ENCODE measurements at regions not wholly inside any gene's neighbourhood (a gene's known extent, or its start where the extent isn't known, plus 50 kb on each side); places are given as distances from the start of the nearest gene placed in this dataset.

- no peak for TF ChIP-seq CTCF (IDR thresholded peaks at IDR 0.05)
- TF ChIP-seq POLR2A (IDR thresholded peaks at IDR 0.05): no peak
Observed at GRCh38 chr20:51894201-51894600, 91.9 kb upstream of the SALL4 start.

All from body of pancreas (tissue), 4 donors.